Mucosa of rectum (tissue), 2 donors: ENCODE measurements at regions not wholly inside any gene's neighbourhood (a gene's known extent, or its start where the extent isn't known, plus 50 kb on each side); places are given as distances from the start of the nearest gene placed in this dataset.
"Not testable (repeated sequence)": the region's sequence is repeated elsewhere in the genome, so short reads cannot be mapped to it uniquely, and the experiment has no call there.

Source experiments
- H3K27ac ChIP-seq, 2 donors: one replicate each; pipeline ENCODE4 v1.7.0; 2013; ENCODE audit warnings: inconsistent platforms in 2 of 2, low read depth in 2 of 2, low read length in 2 of 2
- H3K27me3 ChIP-seq, 2 donors: one replicate each; pipeline ENCODE4 v1.7.0; 2013; ENCODE audit warnings: low read length in 2 of 2; ENCODE audit not compliant: control insufficient read depth in 2 of 2, insufficient read depth in 2 of 2
- H3K36me3 ChIP-seq, 2 donors: one replicate each; pipeline ENCODE4 v1.7.0; 2013; ENCODE audit warnings: low read length in 2 of 2; ENCODE audit not compliant: control insufficient read depth in 2 of 2, insufficient read depth in 2 of 2
- H3K4me1 ChIP-seq, 2 donors: one replicate each; pipeline ENCODE4 v1.7.0; 2013; ENCODE audit warnings: low read length in 2 of 2, mild to moderate bottlenecking in 1 of 2; ENCODE audit not compliant: control insufficient read depth in 2 of 2, insufficient read depth in 2 of 2
- H3K4me3 ChIP-seq, 2 donors: one replicate each; pipeline ENCODE4 v1.7.0; 2013; ENCODE audit warnings: low read length in 2 of 2
- H3K9ac ChIP-seq, 2 donors: one replicate each; pipeline ENCODE4 v1.7.0; 2013; ENCODE audit warnings: low read length in 2 of 2, low read depth in 1 of 2, mild to moderate bottlenecking in 1 of 2
- H3K9me3 ChIP-seq, 2 donors: one replicate each; pipeline ENCODE4 v1.7.0; 2013; ENCODE audit warnings: low read length in 2 of 2; ENCODE audit not compliant: control insufficient read depth in 2 of 2
- donor health status: healthy.
- donor health status: Normal muscosa, but diverticular disease.

DNA sequence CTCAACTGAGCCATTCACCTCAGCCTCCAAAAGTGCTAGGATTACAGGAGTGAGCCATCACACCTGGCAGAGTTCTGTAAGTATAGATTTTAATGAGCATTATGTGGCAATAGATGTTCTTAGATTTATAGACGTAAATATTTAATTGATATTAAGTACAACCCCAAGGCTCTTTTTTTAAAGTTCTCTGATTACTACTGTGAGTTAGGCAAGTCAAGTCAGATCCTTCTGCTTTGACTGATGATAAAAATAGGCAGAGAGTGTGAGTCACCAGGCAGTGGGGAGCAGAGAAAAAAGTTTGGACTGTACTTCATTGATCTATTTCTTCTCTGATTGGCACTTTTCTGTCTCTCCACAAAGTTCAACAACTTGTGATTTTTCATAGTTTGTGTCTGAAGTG is 1379.9 kb downstream of the UQCRFS1 start:
- Histone ChIP-seq H3K4me3 (no peak overlapping the region), H3K36me3 (no peaks in the 10 kb centered on the region), H3K27ac (no peak overlapping the region)

DNA sequence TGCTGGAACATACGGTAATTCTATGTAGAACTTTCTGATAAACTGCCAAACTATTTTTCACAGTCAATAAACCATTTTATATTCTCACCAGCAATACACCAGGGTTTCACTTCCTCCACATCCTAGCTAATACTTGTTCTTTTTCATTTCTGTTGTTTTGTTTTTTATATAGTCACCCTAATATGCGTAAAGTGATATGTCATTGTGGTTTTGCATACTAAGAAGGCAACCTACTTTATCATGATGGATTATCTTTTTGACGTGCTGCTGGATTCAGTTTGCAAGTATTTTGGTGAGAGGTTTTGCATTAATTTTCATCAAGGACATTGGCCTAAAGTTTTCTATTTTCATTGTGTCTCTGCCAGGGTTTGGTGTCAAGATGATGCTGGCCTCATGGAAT is 1384.1 kb downstream of the UQCRFS1 start:
- Histone ChIP-seq H3K9ac (no peak overlapping the region), H3K9me3 (no peaks in the 10 kb centered on the region), H3K27me3 (no peaks in the 10 kb centered on the region), H3K4me1 (no peaks in the 10 kb centered on the region), H3K27ac (no peak overlapping the region), H3K36me3 (no peaks in the 10 kb centered on the region), H3K4me3 (no peak overlapping the region)

More for the DNA sequence above, 1379.9 kb downstream of the UQCRFS1 start:
- Histone ChIP-seq H3K27me3 (no peaks in the 10 kb centered on the region), H3K9ac (no peak overlapping the region), H3K9me3 (no peaks in the 10 kb centered on the region), H3K4me1 (no peaks in the 10 kb centered on the region)

DNA sequence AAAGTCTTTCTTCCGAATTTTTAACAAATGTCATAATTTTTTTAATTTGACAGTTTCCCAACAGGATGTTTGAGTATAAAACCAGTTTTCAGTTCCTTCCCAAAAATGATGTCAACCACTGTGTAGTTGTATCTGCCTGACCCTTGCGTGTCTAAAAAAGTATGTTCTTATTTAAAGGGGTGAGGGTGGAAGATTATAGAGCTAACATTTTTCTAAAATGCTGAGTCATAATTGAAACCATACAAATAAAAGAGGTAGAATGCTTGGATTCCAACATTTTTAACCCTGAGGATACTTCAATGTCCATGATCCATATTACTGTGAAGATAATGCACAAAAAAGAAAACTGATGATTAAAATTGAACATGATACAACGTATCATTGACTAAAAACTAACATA is 1388.8 kb downstream of the UQCRFS1 start:
- H3K9ac ChIP-seq: no peak overlapping the region

DNA sequence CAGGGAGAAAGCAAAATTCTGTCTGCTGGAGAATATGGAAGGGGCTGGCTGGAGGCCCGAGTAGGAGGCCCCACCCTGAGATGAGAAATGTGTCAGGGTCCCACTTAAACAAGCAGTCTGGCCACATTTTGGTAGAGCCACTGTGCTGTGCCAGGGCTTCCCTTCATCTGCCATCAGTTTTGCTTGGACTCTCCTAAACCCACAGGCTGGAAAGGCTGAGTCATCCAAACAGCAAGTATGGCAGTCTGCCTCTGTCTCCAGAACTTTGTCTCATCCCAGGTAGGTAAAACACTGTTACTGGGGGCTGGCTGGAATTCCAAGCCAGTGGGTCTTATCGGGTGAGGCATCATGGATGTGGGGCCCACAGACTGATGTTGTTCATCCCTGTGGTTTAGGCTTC is 1390.6 kb downstream of the UQCRFS1 start:
- Histone ChIP-seq H3K4me1 (no peaks in the 10 kb centered on the region), H3K9ac (no peak overlapping the region), H3K27me3 (no peaks in the 10 kb centered on the region), H3K4me3 (no peak overlapping the region), H3K9me3 (no peaks in the 10 kb centered on the region), H3K36me3 (no peaks in the 10 kb centered on the region), H3K27ac (no peak overlapping the region)

More for the DNA sequence above, 1388.8 kb downstream of the UQCRFS1 start:
- Histone ChIP-seq H3K27me3 (no peaks in the 10 kb centered on the region), H3K4me3 (no peak overlapping the region), H3K4me1 (no peaks in the 10 kb centered on the region), H3K36me3 (no peaks in the 10 kb centered on the region), H3K27ac (no peak overlapping the region), H3K9me3 (no peaks in the 10 kb centered on the region)

DNA sequence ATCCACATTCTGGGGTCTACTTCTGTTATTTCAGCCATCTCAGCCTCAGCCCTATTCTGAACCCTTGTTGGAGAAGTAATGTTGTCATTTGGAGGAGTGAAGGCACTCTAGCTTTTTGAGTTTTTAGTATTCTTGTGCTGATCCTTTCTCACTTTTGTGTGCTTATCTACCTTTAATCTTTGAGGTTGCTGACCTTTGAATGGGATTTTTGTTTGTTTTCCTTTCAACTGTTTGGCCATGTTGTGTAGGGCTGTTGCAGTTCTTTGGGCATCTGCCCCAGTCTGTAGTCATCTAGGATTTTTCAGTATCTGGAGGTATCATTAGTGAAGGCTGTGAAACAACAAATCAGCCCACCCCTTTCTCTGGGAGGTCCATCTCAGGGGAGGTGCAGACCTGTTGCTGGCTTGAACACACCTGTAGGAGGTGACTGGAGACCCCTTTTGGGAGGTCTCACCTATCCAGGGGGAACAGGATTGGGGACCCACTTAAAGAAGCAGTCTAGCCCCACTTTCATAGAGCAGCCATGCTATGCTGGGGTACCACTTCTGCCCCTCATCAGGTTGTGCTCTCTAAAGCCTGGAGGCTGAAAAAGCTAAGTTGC is 1391.4 kb downstream of the UQCRFS1 start:
- Histone ChIP-seq H3K4me1 (no peaks in the 10 kb centered on the region), H3K36me3 (no peaks in the 10 kb centered on the region), H3K27me3 (no peaks in the 10 kb centered on the region), H3K4me3 (no peak overlapping the region), H3K27ac (no peak overlapping the region), H3K9me3 (no peaks in the 10 kb centered on the region), H3K9ac (no peak overlapping the region)

DNA sequence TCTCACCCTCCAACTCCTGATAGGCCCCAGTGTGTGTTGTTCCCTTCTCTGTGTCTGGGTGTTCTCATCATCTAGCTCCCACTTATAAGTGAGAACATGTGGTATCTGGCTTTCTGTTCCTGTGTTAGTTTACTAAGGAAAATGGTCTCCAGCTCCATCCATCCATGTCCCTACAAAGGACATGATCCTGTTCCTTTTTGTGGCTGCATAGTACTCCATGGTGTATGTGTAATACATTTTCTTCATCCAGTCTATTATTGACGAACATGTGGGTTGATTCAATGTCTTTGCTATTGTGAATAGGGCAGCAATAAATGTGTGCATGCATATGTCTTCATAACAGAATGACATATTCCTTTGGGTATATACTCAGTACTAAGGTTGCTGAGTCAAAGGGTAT is 1397.0 kb downstream of the UQCRFS1 start:
- Histone ChIP-seq H3K36me3 (no peaks in the 10 kb centered on the region), H3K27ac (no peak overlapping the region), H3K27me3 (no peaks in the 10 kb centered on the region), H3K4me3 (no peak overlapping the region), H3K9me3 (no peaks in the 10 kb centered on the region), H3K9ac (no peak overlapping the region), H3K4me1 (no peaks in the 10 kb centered on the region)

DNA sequence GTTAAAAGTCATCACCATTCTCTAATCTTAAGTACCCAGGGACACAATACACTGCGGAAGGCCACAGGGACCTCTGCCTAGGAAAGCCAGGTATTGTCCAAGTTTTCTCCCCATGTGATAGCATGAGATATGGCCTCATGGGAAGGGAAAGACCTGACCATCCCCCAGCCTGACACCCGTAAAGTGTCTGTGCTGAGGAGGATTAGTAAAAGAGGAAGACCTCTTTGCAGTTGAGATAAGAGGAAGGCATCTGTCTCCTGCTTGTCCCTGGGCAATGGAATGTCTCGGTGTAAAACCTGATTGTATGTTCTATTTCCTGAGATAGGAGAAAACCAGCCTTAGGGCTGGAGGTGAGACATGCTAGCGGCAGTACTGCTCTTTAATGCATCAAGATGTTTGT is 1398.1 kb downstream of the UQCRFS1 start:
- H3K4me3 ChIP-seq, H3K27ac ChIP-seq, H3K36me3 ChIP-seq, H3K4me1 ChIP-seq, H3K9me3 ChIP-seq, H3K27me3 ChIP-seq, H3K9ac ChIP-seq: not testable (repeated sequence)

DNA sequence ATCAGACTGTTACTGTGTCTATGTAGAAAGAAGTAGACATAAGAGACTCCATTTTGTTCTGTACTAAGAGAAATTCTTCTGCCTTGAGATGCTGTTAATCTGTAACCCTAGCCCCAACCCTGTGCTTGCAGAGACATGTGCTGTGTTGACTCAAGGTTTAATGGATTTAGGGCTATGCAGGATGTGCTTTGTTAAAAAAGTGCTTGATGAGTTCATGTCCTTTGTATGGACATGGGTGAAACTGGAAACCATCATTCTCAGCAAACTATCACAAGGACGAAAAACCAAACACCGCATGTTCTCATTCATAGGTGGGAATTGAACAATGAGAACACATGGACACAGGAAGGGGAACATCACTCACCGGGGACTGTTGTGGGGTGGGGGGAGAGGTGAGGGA is 1398.7 kb downstream of the UQCRFS1 start:
- H3K36me3 ChIP-seq, H3K4me1 ChIP-seq, H3K9ac ChIP-seq, H3K27me3 ChIP-seq, H3K4me3 ChIP-seq, H3K27ac ChIP-seq, H3K9me3 ChIP-seq: not testable (repeated sequence)

DNA sequence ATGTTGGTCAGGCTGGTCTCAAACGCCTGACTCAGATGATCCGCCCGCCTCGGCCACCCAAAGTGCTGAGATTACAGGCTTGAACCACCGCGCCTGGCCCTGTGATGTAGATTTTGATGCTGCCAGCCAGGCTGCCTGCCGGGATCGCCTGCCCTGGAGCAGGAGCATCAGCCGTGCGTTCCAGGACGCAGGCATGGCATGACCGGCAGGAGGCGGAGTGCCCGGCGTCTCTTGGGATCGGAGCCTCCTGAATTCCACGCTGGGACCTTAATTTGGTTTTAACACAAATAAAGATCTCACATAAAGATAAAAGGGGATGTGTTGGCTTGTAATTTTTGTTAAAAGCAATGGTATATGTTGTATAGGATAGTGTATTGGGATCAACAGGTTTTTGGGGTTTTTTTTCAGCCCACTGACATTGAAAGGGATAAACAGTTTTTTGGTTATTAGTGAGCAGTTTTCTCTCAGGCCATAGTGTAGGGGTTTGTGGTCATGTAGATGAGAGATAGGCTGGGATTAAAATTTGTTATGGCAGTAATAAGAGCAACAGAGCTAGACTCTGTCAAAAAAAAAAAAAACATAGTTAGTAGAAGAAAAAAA is 1406.4 kb downstream of the UQCRFS1 start:
- Histone ChIP-seq H3K36me3 (peaks cover 6 to 15% of the 10 kb centered on the region in 2 donors), H3K4me1 (no peaks in the 10 kb centered on the region), H3K27me3 (no peaks in the 10 kb centered on the region), H3K27ac (no peak overlapping the region), H3K9me3 (no peaks in the 10 kb centered on the region), H3K4me3 (no peak overlapping the region), H3K9ac (no peak overlapping the region)

DNA sequence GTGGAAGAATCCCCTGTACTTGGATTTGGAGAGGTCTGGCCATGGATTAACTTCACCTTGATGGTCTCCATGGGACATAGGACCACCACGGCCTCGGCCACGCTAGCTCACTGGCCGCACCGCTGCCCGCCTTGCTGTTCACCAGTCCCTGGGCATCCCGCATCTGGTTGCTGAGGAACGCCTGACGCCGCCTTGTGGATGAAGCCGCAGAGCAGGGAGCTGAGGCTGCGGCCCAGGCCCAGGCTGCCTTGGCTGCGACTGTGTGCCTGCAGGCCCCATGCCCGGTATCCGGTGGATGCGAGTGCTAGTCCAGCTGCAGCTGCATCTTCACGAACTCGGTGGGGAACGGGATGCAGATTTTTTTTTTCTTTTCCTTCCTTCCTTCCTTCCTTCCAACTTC is 1407.1 kb downstream of the UQCRFS1 start:
- Histone ChIP-seq H3K27me3 (no peaks in the 10 kb centered on the region), H3K27ac (no peak overlapping the region), H3K36me3 (peaks cover 6 to 15% of the 10 kb centered on the region in 2 donors), H3K9ac (no peak overlapping the region), H3K4me1 (no peaks in the 10 kb centered on the region), H3K4me3 (no peak overlapping the region), H3K9me3 (no peaks in the 10 kb centered on the region)
